ENCODE measurements at regions not wholly inside any gene's neighbourhood (a gene's known extent, or its start where the extent isn't known, plus 50 kb on each side); places are given as distances from the start of the nearest gene placed in this dataset.

GRCh38 chr6:10073341-10073740 lies 341.5 kb downstream of the TFAP2A start:
- DNase-seq = no peak
- TF ChIP-seq GATA1 (IDR thresholded peaks at IDR 0.05; ENCODE audit: low read depth, low read length) (no peak), POLR2A (IDR thresholded peaks at IDR 0.05; ENCODE audit: low read length) (no peak)

GRCh38 chr6:10071631-10072220 lies 343.1 kb downstream of the TFAP2A start:
- no peak for TF ChIP-seq GATA1 (IDR thresholded peaks at IDR 0.05; ENCODE audit: low read depth, low read length)
- DNase-seq = no peak

- DNase-seq = no peak
- no peak for TF ChIP-seq GATA1 (IDR thresholded peaks at IDR 0.05; ENCODE audit: low read depth, low read length)
- TF ChIP-seq POLR2A (IDR thresholded peaks at IDR 0.05; ENCODE audit: low read length) = no peak
Measured at GRCh38 chr6:10060004-10060403, 354.9 kb downstream of the TFAP2A start.

GRCh38 chr6:10054672-10055071 lies 360.2 kb downstream of the TFAP2A start:
- TF ChIP-seq POLR2A (IDR thresholded peaks at IDR 0.05; ENCODE audit: low read length) = no peak
- TF ChIP-seq GATA1 (IDR thresholded peaks at IDR 0.05; ENCODE audit: low read depth, low read length) = no peak
- no peak for DNase-seq

- no peak for TF ChIP-seq POLR2A (IDR thresholded peaks at IDR 0.05; ENCODE audit: low read length)
- TF ChIP-seq GATA1 (IDR thresholded peaks at IDR 0.05; ENCODE audit: low read depth, low read length) = no peak
- no peak for DNase-seq
Measured at GRCh38 chr6:10051283-10051682, 363.6 kb downstream of the TFAP2A start.

GRCh38 chr6:10048370-10049297 lies 366.2 kb downstream of the TFAP2A start:
- TF ChIP-seq GATA1 (IDR thresholded peaks at IDR 0.05; ENCODE audit: low read depth, low read length) = no peak
- DNase-seq = no peak

- TF ChIP-seq GATA1 (IDR thresholded peaks at IDR 0.05; ENCODE audit: low read depth, low read length) (no peak), POLR2A (IDR thresholded peaks at IDR 0.05; ENCODE audit: low read length) (no peak)
- DNase-seq = no peak
Measured at GRCh38 chr6:10042280-10042679, 372.6 kb downstream of the TFAP2A start.

- DNase-seq = no peak
- no peak for TF ChIP-seq GATA1 (IDR thresholded peaks at IDR 0.05; ENCODE audit: low read depth, low read length)
- TF ChIP-seq POLR2A (IDR thresholded peaks at IDR 0.05; ENCODE audit: low read length) = no peak
Measured at GRCh38 chr6:10033223-10033829, 381.5 kb downstream of the TFAP2A start.

- DNase-seq = no peak
- no peak for TF ChIP-seq POLR2A (IDR thresholded peaks at IDR 0.05; ENCODE audit: low read length)
Measured at GRCh38 chr6:10031617-10032016, 383.3 kb downstream of the TFAP2A start.

GRCh38 chr6:10030942-10031537 lies 383.8 kb downstream of the TFAP2A start:
- DNase-seq = peak; percentile 5 to 38
- TF ChIP-seq GATA1 (IDR thresholded peaks at IDR 0.05; ENCODE audit: low read depth, low read length) (no peak), POLR2A (IDR thresholded peaks at IDR 0.05; ENCODE audit: low read length) (no peak)

- TF ChIP-seq POLR2A (IDR thresholded peaks at IDR 0.05; ENCODE audit: low read length) (no peak), GATA1 (IDR thresholded peaks at IDR 0.05; ENCODE audit: low read depth, low read length) (no peak)
- DNase-seq = no peak
Measured at GRCh38 chr6:10028222-10028621, 386.7 kb downstream of the TFAP2A start.

GRCh38 chr6:10019851-10020250 lies 395.0 kb downstream of the TFAP2A start:
- TF ChIP-seq GATA1 (IDR thresholded peaks at IDR 0.05; ENCODE audit: low read depth, low read length) = no peak
- TF ChIP-seq POLR2A (IDR thresholded peaks at IDR 0.05; ENCODE audit: low read length) = no peak
- no peak for DNase-seq

- DNase-seq = no peak
- no peak for TF ChIP-seq POLR2A (IDR thresholded peaks at IDR 0.05; ENCODE audit: low read length)
Measured at GRCh38 chr6:10014557-10014956, 400.3 kb downstream of the TFAP2A start.

GRCh38 chr6:10000551-10000950 lies 414.3 kb downstream of the TFAP2A start:
- TF ChIP-seq GATA1 (IDR thresholded peaks at IDR 0.05; ENCODE audit: low read depth, low read length) (no peak), POLR2A (IDR thresholded peaks at IDR 0.05; ENCODE audit: low read length) (no peak)
- DNase-seq = no peak
